A673 (cell line): ENCODE measurements at regions not wholly inside any gene's neighbourhood (a gene's known extent, or its start where the extent isn't known, plus 50 kb on each side); places are given as distances from the start of the nearest gene placed in this dataset.

ENCODE experiments used
- BruUV-seq: library from RNA; stranded (reverse); fragments of 400-500 nt; replicated peaks from 2 replicates; lab custom pipeline; 2021; lab: Mats Ljungman, UMichigan
- CTCF ChIA-PET: fragments of 300-600 bp; sonication (Branson Sonifier 250); formaldehyde crosslinking; loops from one replicate; lab custom pipeline; 2022; ENCODE audit warnings: antibody characterized with exemption; lab: Charles Lee
- POLR2A ChIA-PET: fragments of 300-600 bp; sonication (Branson Sonifier 250); formaldehyde crosslinking; loops from one replicate; lab custom pipeline; 2022; ENCODE audit warnings: antibody characterized with exemption; ENCODE audit not compliant: low non-redundant PET; lab: Charles Lee
- DNase-seq: peaks from one replicate; pipeline ENCODE4 v3.0.0-alpha.2; 2015; ENCODE audit warnings: low spot score
- H3K27ac ChIP-seq: fragments of 200-600 bp; sonication (generic); 2 replicates; pipeline ENCODE4 v1.5.1; 2016; ENCODE audit warnings: mixed run types, low read depth, mild to moderate bottlenecking, mixed read lengths, antibody characterized with exemption, low read length; ENCODE audit not compliant: poor library complexity, severe bottlenecking
- H3K27me3 ChIP-seq: fragments of 200-600 bp; sonication (generic); replicated peaks from 2 replicates; pipeline ENCODE4 v1.6.1; 2017; ENCODE audit warnings: mixed run types, low read depth, mild to moderate bottlenecking, mixed read lengths, antibody characterized with exemption, low read length; ENCODE audit not compliant: insufficient read depth, poor library complexity
- H3K36me3 ChIP-seq: fragments of 200-600 bp; sonication (generic); 2 replicates; pipeline ENCODE4 v1.6.1; 2016; ENCODE audit warnings: mixed run types, mild to moderate bottlenecking, mixed read lengths, antibody characterized with exemption, low read length; ENCODE audit not compliant: insufficient read depth, poor library complexity, severe bottlenecking
- H3K4me1 ChIP-seq: fragments of 200-600 bp; sonication (generic); 2 replicates; pipeline ENCODE4 v1.6.1; 2017; ENCODE audit warnings: mixed run types, mild to moderate bottlenecking, mixed read lengths, antibody characterized with exemption, low read length; ENCODE audit not compliant: insufficient read depth, poor library complexity, severe bottlenecking
- H3K4me3 ChIP-seq: fragments of 200-600 bp; sonication (generic); 2 replicates; pipeline ENCODE4 v1.5.1; 2016; ENCODE audit warnings: low read depth, mixed run types, mild to moderate bottlenecking, mixed read lengths, low read length; ENCODE audit not compliant: poor library complexity, severe bottlenecking
- H3K9me3 ChIP-seq: fragments of 200-600 bp; sonication (generic); 2 replicates; pipeline ENCODE4 v1.6.1; 2016; ENCODE audit warnings: mixed run types, low read depth, mild to moderate bottlenecking, mixed read lengths, antibody characterized with exemption, low read length; ENCODE audit not compliant: poor library complexity, severe bottlenecking
- CTCF ChIP-seq: fragments of 300-800, 200-600 bp; sonication (generic); conservative IDR thresholded peaks from 2 replicates; pipeline ENCODE4 v1.5.1; 2017; ENCODE audit warnings: low read depth, mild to moderate bottlenecking, antibody characterized with exemption, low read length, moderate library complexity, mixed read lengths
- EZH2 ChIP-seq: fragments of 200-600 bp; sonication (generic); IDR thresholded peaks from 2 replicates; pipeline ENCODE4 v1.6.1; 2017; ENCODE audit warnings: borderline replicate concordance, low read depth, mild to moderate bottlenecking, mixed read lengths, antibody characterized with exemption, low read length; ENCODE audit not compliant: poor library complexity, severe bottlenecking
- intact Hi-C: fragments of 100-400 bp; cut with micrococcal nuclease; formaldehyde crosslinking; loops from one replicate; pipeline ENCODE4 v1.10.0; 2022; ENCODE audit not compliant: unreplicated experiment

GRCh38 chr10:132484922-132485321 lies 52.7 kb upstream of the INPP5A start:
- Histone ChIP-seq H3K9me3 (no peaks in the 10 kb centered on the region), H3K4me3 (no peak overlapping the region), H3K27me3 (no peaks in the 10 kb centered on the region), H3K27ac (no peak overlapping the region), H3K36me3 (no peaks in the 10 kb centered on the region), H3K4me1 (peaks cover 7% of the 10 kb centered on the region)
- BruUV-seq: no TSS peak
- TF ChIP-seq CTCF (no peak), EZH2 (no peak)
- ChIA-PET POLR2A (no interaction called here), CTCF (no interaction called here)
- DNase-seq: no peak
- intact Hi-C loops: no loop called here

- no peaks in the 10 kb centered on the region for H3K27me3 ChIP-seq
- intact Hi-C loops: no loop called here
- H3K9me3 ChIP-seq: no peaks in the 10 kb centered on the region
- BruUV-seq: no TSS peak
- no peak for DNase-seq
- no peaks in the 10 kb centered on the region for H3K36me3 ChIP-seq
- CTCF ChIA-PET: no interaction called here
- peaks cover 7% of the 10 kb centered on the region for H3K4me1 ChIP-seq
- POLR2A ChIA-PET: no interaction called here
- TF ChIP-seq EZH2: no peak
- H3K4me3 ChIP-seq: no peak overlapping the region
- H3K27ac ChIP-seq: no peak overlapping the region
Measured at GRCh38 chr10:132485391-132485790, 52.2 kb upstream of the INPP5A start.

GRCh38 chr10:132486539-132487121 lies 51.0 kb upstream of the INPP5A start:
- BruUV-seq: no TSS peak
- no peaks in the 10 kb centered on the region for H3K9me3 ChIP-seq
- H3K4me3 ChIP-seq: no peak overlapping the region
- ChIA-PET POLR2A (no interaction called here), CTCF (no interaction called here)
- DNase-seq: no peak
- H3K27ac ChIP-seq: no peak overlapping the region
- H3K27me3 ChIP-seq: no peaks in the 10 kb centered on the region
- H3K36me3 ChIP-seq: no peaks in the 10 kb centered on the region
- H3K4me1 ChIP-seq: peaks cover 7% of the 10 kb centered on the region
- TF ChIP-seq EZH2: no peak
- TF ChIP-seq CTCF: no peak
- intact Hi-C loops: no loop called here
